T-helper 17 cell (primary cell): ENCODE measurements at regions not wholly inside any gene's neighbourhood (a gene's known extent, or its start where the extent isn't known, plus 50 kb on each side); places are given as distances from the start of the nearest gene placed in this dataset.

Experiments
- ATAC-seq: fragments of 150-1000 bp; cut with Tn5 transposase; 2 replicates; pipeline ENCODE4 v1.10.0; 2021; ENCODE audit warnings: mild to moderate bottlenecking, moderate library complexity
- DNase-seq, 3 donors: peaks; one replicate each; pipeline versions ENCODE4 v3.0.0 to v3.0.0-alpha.2; 2020 to 2021
- H3K9me3 ChIP-seq: one replicate; pipeline ENCODE4 v1.7.0; 2013; ENCODE audit warnings: low read length, mild to moderate bottlenecking; ENCODE audit not compliant: control insufficient read depth, poor library complexity, severe bottlenecking
- H3K27ac Mint-ChIP-seq: one replicate; pipeline ENCODE4 v1.8.0; 2022; ENCODE audit warnings: mild to moderate bottlenecking, moderate library complexity, mixed read lengths
- H3K27me3 Mint-ChIP-seq: one replicate; pipeline ENCODE4 v1.8.0; 2022; ENCODE audit warnings: mixed read lengths
- H3K36me3 Mint-ChIP-seq: one replicate; pipeline ENCODE4 v1.8.0; 2022; ENCODE audit warnings: low read depth, mixed read lengths
- H3K4me1 Mint-ChIP-seq: one replicate; pipeline ENCODE4 v1.8.0; 2022; ENCODE audit warnings: mild to moderate bottlenecking, mixed read lengths
- H3K4me3 Mint-ChIP-seq: one replicate; pipeline ENCODE4 v1.8.0; 2022; ENCODE audit warnings: mild to moderate bottlenecking, moderate library complexity, mixed read lengths

- Mint-ChIP-seq H3K4me3 (no peak overlapping the region), H3K27ac (no peak overlapping the region), H3K27me3 (peaks cover 16% of the 10 kb centered on the region), H3K4me1 (no peaks in the 10 kb centered on the region), H3K36me3 (no peaks in the 10 kb centered on the region)
- ATAC-seq (no peak), DNase-seq (no peak)
- no peaks in the 10 kb centered on the region for H3K9me3 ChIP-seq
Measured at GRCh38 chr22:48888466-48889208, 939.0 kb downstream of the BRD1 start.

GRCh38 chr22:48887394-48888332 is 940.0 kb downstream of the BRD1 start:
- DNase-seq (no peak), ATAC-seq (no peak)
- peaks cover 10% of the 10 kb centered on the region for H3K27me3 Mint-ChIP-seq
- no peaks in the 10 kb centered on the region for H3K4me1 Mint-ChIP-seq
- H3K36me3 Mint-ChIP-seq, result no peaks in the 10 kb centered on the region
- H3K4me3 Mint-ChIP-seq, result no peak overlapping the region
- no peak overlapping the region for H3K27ac Mint-ChIP-seq
- H3K9me3 ChIP-seq, result no peaks in the 10 kb centered on the region

- Mint-ChIP-seq H3K27ac (no peak overlapping the region), H3K27me3 (peaks cover 5% of the 10 kb centered on the region), H3K4me3 (no peak overlapping the region), H3K36me3 (no peaks in the 10 kb centered on the region), H3K4me1 (no peaks in the 10 kb centered on the region)
- no peaks in the 10 kb centered on the region for H3K9me3 ChIP-seq
- no peak for DNase-seq
- ATAC-seq, result no peak
Measured at GRCh38 chr22:48886604-48887393, 940.9 kb downstream of the BRD1 start.

- Mint-ChIP-seq H3K4me1 (no peaks in the 10 kb centered on the region), H3K4me3 (no peak overlapping the region)
Measured at GRCh38 chr22:48885919-48886305, 941.8 kb downstream of the BRD1 start.

GRCh38 chr22:48885271-48885918 is 942.3 kb downstream of the BRD1 start:
- no peaks in the 10 kb centered on the region for H3K9me3 ChIP-seq
- Mint-ChIP-seq H3K27ac (no peak overlapping the region), H3K4me3 (no peak overlapping the region), H3K4me1 (no peaks in the 10 kb centered on the region), H3K27me3 (peaks cover 3% of the 10 kb centered on the region), H3K36me3 (no peaks in the 10 kb centered on the region)
- DNase-seq (no peak), ATAC-seq (no peak)

More at GRCh38 chr22:48885919-48886305, 941.8 kb downstream of the BRD1 start:
- no peaks in the 10 kb centered on the region for H3K36me3 Mint-ChIP-seq
- H3K9me3 ChIP-seq, result no peaks in the 10 kb centered on the region
- no peak for DNase-seq
- H3K27ac Mint-ChIP-seq, result no peak overlapping the region
- no peak for ATAC-seq
- H3K27me3 Mint-ChIP-seq, result peaks cover 5% of the 10 kb centered on the region

GRCh38 chr22:48884786-48885185 is 942.9 kb downstream of the BRD1 start:
- ATAC-seq (no peak), DNase-seq (no peak)
- H3K36me3 Mint-ChIP-seq, result no peaks in the 10 kb centered on the region
- no peak overlapping the region for H3K4me3 Mint-ChIP-seq
- H3K4me1 Mint-ChIP-seq, result no peaks in the 10 kb centered on the region
- H3K27me3 Mint-ChIP-seq, result no peaks in the 10 kb centered on the region
- H3K27ac Mint-ChIP-seq, result no peak overlapping the region
- H3K9me3 ChIP-seq, result no peaks in the 10 kb centered on the region

- Mint-ChIP-seq H3K36me3 (no peaks in the 10 kb centered on the region), H3K27ac (no peak overlapping the region), H3K4me3 (no peak overlapping the region), H3K4me1 (no peaks in the 10 kb centered on the region), H3K27me3 (no peaks in the 10 kb centered on the region)
- ATAC-seq, result no peak
- DNase-seq, result no peak
- H3K9me3 ChIP-seq, result no peaks in the 10 kb centered on the region
Measured at GRCh38 chr22:48884324-48884723, 943.3 kb downstream of the BRD1 start.

- H3K9me3 ChIP-seq, result no peaks in the 10 kb centered on the region
- Mint-ChIP-seq H3K4me1 (no peaks in the 10 kb centered on the region), H3K36me3 (no peaks in the 10 kb centered on the region), H3K27me3 (no peaks in the 10 kb centered on the region), H3K27ac (no peak overlapping the region), H3K4me3 (no peak overlapping the region)
- ATAC-seq (no peak), DNase-seq (no peak)
Measured at GRCh38 chr22:48883211-48883960, 944.3 kb downstream of the BRD1 start.

- no peak for ATAC-seq
- Mint-ChIP-seq H3K27ac (no peak overlapping the region), H3K4me3 (no peak overlapping the region), H3K36me3 (no peaks in the 10 kb centered on the region), H3K27me3 (no peaks in the 10 kb centered on the region), H3K4me1 (no peaks in the 10 kb centered on the region)
- no peak for DNase-seq
- no peaks in the 10 kb centered on the region for H3K9me3 ChIP-seq
Measured at GRCh38 chr22:48882636-48883200, 945.0 kb downstream of the BRD1 start.

GRCh38 chr22:48881326-48881980 is 946.2 kb downstream of the BRD1 start:
- Mint-ChIP-seq H3K27me3 (no peaks in the 10 kb centered on the region), H3K36me3 (no peaks in the 10 kb centered on the region), H3K4me1 (no peaks in the 10 kb centered on the region), H3K4me3 (no peak overlapping the region), H3K27ac (no peak overlapping the region)
- no peaks in the 10 kb centered on the region for H3K9me3 ChIP-seq
- ATAC-seq, result no peak
- no peak for DNase-seq

GRCh38 chr22:48880749-48881148 is 946.9 kb downstream of the BRD1 start:
- no peak for DNase-seq
- no peaks in the 10 kb centered on the region for H3K4me1 Mint-ChIP-seq

GRCh38 chr22:48876951-48877350 is 950.7 kb downstream of the BRD1 start:
- ATAC-seq, result no peak
- no peak overlapping the region for H3K27ac Mint-ChIP-seq
- H3K27me3 Mint-ChIP-seq, result peaks cover 17% of the 10 kb centered on the region
- no peaks in the 10 kb centered on the region for H3K4me1 Mint-ChIP-seq
- no peak for DNase-seq
- H3K9me3 ChIP-seq, result no peaks in the 10 kb centered on the region
- H3K36me3 Mint-ChIP-seq, result no peaks in the 10 kb centered on the region
- H3K4me3 Mint-ChIP-seq, result no peak overlapping the region

More at GRCh38 chr22:48880749-48881148, 946.9 kb downstream of the BRD1 start:
- no peak overlapping the region for H3K4me3 Mint-ChIP-seq
- ATAC-seq, result no peak
- H3K9me3 ChIP-seq, result no peaks in the 10 kb centered on the region
- no peaks in the 10 kb centered on the region for H3K27me3 Mint-ChIP-seq
- no peak overlapping the region for H3K27ac Mint-ChIP-seq
- H3K36me3 Mint-ChIP-seq, result no peaks in the 10 kb centered on the region
